Osteocyte (in vitro differentiated cells): ENCODE measurements at regions not wholly inside any gene's neighbourhood (a gene's known extent, or its start where the extent isn't known, plus 50 kb on each side); places are given as distances from the start of the nearest gene placed in this dataset.

Experiments
- DNase-seq: peaks from one replicate; pipeline ENCODE4 v3.0.0; 2021; ENCODE audit warnings: mixed read lengths; ENCODE audit not compliant: unreplicated experiment; ENCODE audit errors: extremely low spot score
- H3K27ac Mint-ChIP-seq: one replicate; pipeline ENCODE4 v1.8.0; 2021; ENCODE audit warnings: mild to moderate bottlenecking, mixed read lengths; ENCODE audit not compliant: unreplicated experiment
- H3K27me3 Mint-ChIP-seq: one replicate; pipeline ENCODE4 v1.8.0; 2021; ENCODE audit warnings: mixed read lengths; ENCODE audit not compliant: unreplicated experiment
- H3K36me3 Mint-ChIP-seq: one replicate; pipeline ENCODE4 v1.8.0; 2021; ENCODE audit warnings: mixed read lengths; ENCODE audit not compliant: unreplicated experiment
- H3K4me1 Mint-ChIP-seq: one replicate; pipeline ENCODE4 v1.8.0; 2021; ENCODE audit warnings: mixed read lengths; ENCODE audit not compliant: unreplicated experiment
- H3K4me3 Mint-ChIP-seq: one replicate; pipeline ENCODE4 v1.8.0; 2021; ENCODE audit warnings: mild to moderate bottlenecking, moderate library complexity, mixed read lengths; ENCODE audit not compliant: unreplicated experiment
- H3K9me3 Mint-ChIP-seq: one replicate; pipeline ENCODE4 v1.8.0; 2021; ENCODE audit warnings: mixed read lengths; ENCODE audit not compliant: unreplicated experiment
- TF ChIP-seq, protein P1 (sequence below): fragments of 200-600 bp; sonication (generic); IDR thresholded peaks from 2 replicates; pipeline ENCODE4 v1.5.0; 2021; ENCODE audit warnings: antibody characterized with exemption, mild to moderate bottlenecking, moderate library complexity

DNA sequence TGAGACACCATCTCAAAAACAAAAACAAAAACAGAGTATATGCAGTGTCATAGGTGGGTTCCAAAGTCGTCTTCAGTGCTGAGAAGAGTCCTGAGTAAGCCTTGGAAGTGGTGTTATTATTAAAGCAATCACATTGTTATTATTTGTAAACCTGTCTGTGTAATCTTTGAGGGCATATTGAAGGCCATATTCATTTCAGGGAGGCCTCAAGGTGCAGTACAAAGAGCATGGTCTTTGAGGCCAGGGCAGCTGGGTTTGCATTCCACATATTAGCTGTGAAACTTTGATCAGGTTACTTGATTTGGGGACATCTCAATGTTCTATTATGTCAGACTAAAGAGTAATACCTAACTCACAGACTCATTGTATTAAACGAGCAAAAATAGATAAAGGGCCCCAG is 139.3 kb upstream of the SOX4 start:
- TF ChIP-seq, protein P1, sequence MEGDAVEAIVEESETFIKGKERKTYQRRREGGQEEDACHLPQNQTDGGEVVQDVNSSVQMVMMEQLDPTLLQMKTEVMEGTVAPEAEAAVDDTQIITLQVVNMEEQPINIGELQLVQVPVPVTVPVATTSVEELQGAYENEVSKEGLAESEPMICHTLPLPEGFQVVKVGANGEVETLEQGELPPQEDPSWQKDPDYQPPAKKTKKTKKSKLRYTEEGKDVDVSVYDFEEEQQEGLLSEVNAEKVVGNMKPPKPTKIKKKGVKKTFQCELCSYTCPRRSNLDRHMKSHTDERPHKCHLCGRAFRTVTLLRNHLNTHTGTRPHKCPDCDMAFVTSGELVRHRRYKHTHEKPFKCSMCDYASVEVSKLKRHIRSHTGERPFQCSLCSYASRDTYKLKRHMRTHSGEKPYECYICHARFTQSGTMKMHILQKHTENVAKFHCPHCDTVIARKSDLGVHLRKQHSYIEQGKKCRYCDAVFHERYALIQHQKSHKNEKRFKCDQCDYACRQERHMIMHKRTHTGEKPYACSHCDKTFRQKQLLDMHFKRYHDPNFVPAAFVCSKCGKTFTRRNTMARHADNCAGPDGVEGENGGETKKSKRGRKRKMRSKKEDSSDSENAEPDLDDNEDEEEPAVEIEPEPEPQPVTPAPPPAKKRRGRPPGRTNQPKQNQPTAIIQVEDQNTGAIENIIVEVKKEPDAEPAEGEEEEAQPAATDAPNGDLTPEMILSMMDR, result no peak
- Mint-ChIP-seq H3K27ac (no peak overlapping the region), H3K36me3 (no peaks in the 10 kb centered on the region), H3K9me3 (no peaks in the 10 kb centered on the region), H3K4me1 (peaks cover 14% of the 10 kb centered on the region), H3K27me3 (no peaks in the 10 kb centered on the region), H3K4me3 (no peak overlapping the region)
- no peak for DNase-seq

GRCh38 chr6:21455071-21455470 is 138.5 kb upstream of the SOX4 start:
- no peak overlapping the region for H3K27ac Mint-ChIP-seq
- TF ChIP-seq, protein P1, result no peak

GRCh38 chr6:21457647-21458046 is 135.9 kb upstream of the SOX4 start:
- Mint-ChIP-seq H3K36me3 (no peaks in the 10 kb centered on the region), H3K4me1 (no peaks in the 10 kb centered on the region), H3K27ac (no peak overlapping the region), H3K27me3 (peaks cover 5% of the 10 kb centered on the region), H3K4me3 (no peak overlapping the region), H3K9me3 (no peaks in the 10 kb centered on the region)
- TF ChIP-seq, protein P1, result no peak
- DNase-seq, result no peak

More at GRCh38 chr6:21455071-21455470, 138.5 kb upstream of the SOX4 start:
- Mint-ChIP-seq H3K36me3 (no peaks in the 10 kb centered on the region), H3K4me3 (no peak overlapping the region), H3K4me1 (peaks cover 14% of the 10 kb centered on the region), H3K27me3 (no peaks in the 10 kb centered on the region), H3K9me3 (no peaks in the 10 kb centered on the region)
- no peak for DNase-seq

- H3K4me1 Mint-ChIP-seq, result no peaks in the 10 kb centered on the region
- peaks cover 9% of the 10 kb centered on the region for H3K27me3 Mint-ChIP-seq
- DNase-seq, result no peak
- H3K4me3 Mint-ChIP-seq, result no peak overlapping the region
- H3K27ac Mint-ChIP-seq, result no peak overlapping the region
- no peaks in the 10 kb centered on the region for H3K9me3 Mint-ChIP-seq
- H3K36me3 Mint-ChIP-seq, result no peaks in the 10 kb centered on the region
- TF ChIP-seq, protein P1, result no peak
Observed at GRCh38 chr6:21459641-21460040, 133.9 kb upstream of the SOX4 start.

DNA sequence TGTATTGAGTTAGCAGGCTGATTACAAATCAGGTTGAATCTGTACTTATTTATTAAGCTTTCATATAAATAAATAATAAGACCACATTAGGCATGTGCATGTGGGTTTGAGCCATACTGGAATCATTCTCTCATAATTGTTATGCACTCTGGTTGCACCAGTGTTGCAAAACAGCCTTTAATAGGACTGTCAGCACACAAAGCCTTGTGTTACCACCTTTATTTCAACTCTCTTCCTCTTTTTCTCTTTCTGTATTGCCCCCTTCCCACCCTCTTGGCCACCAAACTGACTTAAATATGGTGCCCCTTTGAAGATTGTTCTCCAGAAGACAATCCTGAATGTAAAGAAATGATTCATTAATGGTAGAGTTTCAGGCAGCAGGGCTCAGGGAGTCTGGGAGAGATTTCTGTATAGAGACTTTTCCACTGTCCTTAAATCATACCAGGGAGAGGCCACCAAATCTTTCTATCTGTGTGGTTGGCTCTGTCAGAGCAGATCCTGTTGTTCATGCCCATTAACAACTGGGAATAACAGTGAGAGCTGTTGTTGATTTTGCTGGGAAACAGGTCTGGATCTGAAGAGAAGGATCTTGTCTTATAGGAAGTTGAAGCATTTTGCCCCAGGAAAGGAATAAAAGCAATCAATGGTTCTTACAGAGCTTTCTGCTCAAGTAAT is 131.6 kb upstream of the SOX4 start:
- Mint-ChIP-seq H3K36me3 (no peaks in the 10 kb centered on the region), H3K9me3 (no peaks in the 10 kb centered on the region), H3K4me1 (no peaks in the 10 kb centered on the region), H3K4me3 (no peak overlapping the region), H3K27me3 (peaks cover 9% of the 10 kb centered on the region), H3K27ac (no peak overlapping the region)
- TF ChIP-seq, protein P1, result no peak
- no peak for DNase-seq
